GM18873 (cell line): ENCODE measurements at regions not wholly inside any gene's neighbourhood (a gene's known extent, or its start where the extent isn't known, plus 50 kb on each side); places are given as distances from the start of the nearest gene placed in this dataset.
A peak's percentile ranks its signal among the peaks of the same experiment; 100 is the strongest.
"Not testable (repeated sequence)": the region's sequence is repeated elsewhere in the genome, so short reads cannot be mapped to it uniquely, and the experiment has no call there.

Source experiments
- ATAC-seq: cut with Tn5 transposase; IDR thresholded peaks from one replicate; pipeline ENCODE4 v1.9.1; 2021; ENCODE audit warnings: mild to moderate bottlenecking, moderate library complexity, moderate number of reproducible peaks; ENCODE audit not compliant: unreplicated experiment, low FRiP score

GRCh38 chr1:157410457-157410856 is 141.9 kb downstream of the FCRL5 start:
- ATAC-seq = no peak

GRCh38 chr1:157409927-157410326 is 142.4 kb downstream of the FCRL5 start:
- no peak for ATAC-seq

GRCh38 chr1:157407917-157408525 is 144.3 kb downstream of the FCRL5 start:
- no peak for ATAC-seq

- ATAC-seq = no peak
Observed at GRCh38 chr1:157407367-157407766, 144.9 kb downstream of the FCRL5 start.

GRCh38 chr1:157405662-157406061 is 146.7 kb downstream of the FCRL5 start:
- ATAC-seq = no peak

GRCh38 chr1:157404614-157405013 is 147.7 kb downstream of the FCRL5 start:
- no peak for ATAC-seq

- no peak for ATAC-seq
Observed at GRCh38 chr1:157404063-157404501, 148.2 kb downstream of the FCRL5 start.

GRCh38 chr1:157403608-157404007 is 148.7 kb downstream of the FCRL5 start:
- ATAC-seq = no peak

GRCh38 chr1:157403203-157403602 is 149.1 kb downstream of the FCRL5 start:
- ATAC-seq = peak; percentile 67

- ATAC-seq = no peak
Observed at GRCh38 chr1:157400766-157401165, 151.5 kb downstream of the FCRL5 start.

- ATAC-seq = peak; percentile 57
Observed at GRCh38 chr1:157399984-157400382, 152.3 kb downstream of the FCRL5 start.

- ATAC-seq = no peak
Observed at GRCh38 chr1:157399343-157399983, 152.9 kb downstream of the FCRL5 start.

- ATAC-seq = no peak
Observed at GRCh38 chr1:157390651-157391050, 161.7 kb downstream of the FCRL5 start.

- ATAC-seq = no peak
Observed at GRCh38 chr1:157388057-157388456, 164.3 kb downstream of the FCRL5 start.

GRCh38 chr1:157384258-157384657 is 168.1 kb downstream of the FCRL5 start:
- ATAC-seq = no peak

GRCh38 chr1:157382351-157382750 is 170.0 kb downstream of the FCRL5 start:
- no peak for ATAC-seq

- no peak for ATAC-seq
Observed at GRCh38 chr1:157380523-157380922, 171.8 kb downstream of the FCRL5 start.

- ATAC-seq = not testable (repeated sequence)
Observed at GRCh38 chr1:157377280-157377713, 175.0 kb downstream of the FCRL5 start.

GRCh38 chr1:157376681-157377080 is 175.6 kb downstream of the FCRL5 start:
- no peak for ATAC-seq

- not testable (repeated sequence) for ATAC-seq
Observed at GRCh38 chr1:157372311-157372710, 180.0 kb downstream of the FCRL5 start.

- no peak for ATAC-seq
Observed at GRCh38 chr1:157371826-157372225, 180.5 kb downstream of the FCRL5 start.

- no peak for ATAC-seq
Observed at GRCh38 chr1:157371221-157371620, 181.1 kb downstream of the FCRL5 start.
